ENCODE measurements at regions not wholly inside any gene's neighbourhood (a gene's known extent, or its start where the extent isn't known, plus 50 kb on each side); places are given as distances from the start of the nearest gene placed in this dataset.

DNA sequence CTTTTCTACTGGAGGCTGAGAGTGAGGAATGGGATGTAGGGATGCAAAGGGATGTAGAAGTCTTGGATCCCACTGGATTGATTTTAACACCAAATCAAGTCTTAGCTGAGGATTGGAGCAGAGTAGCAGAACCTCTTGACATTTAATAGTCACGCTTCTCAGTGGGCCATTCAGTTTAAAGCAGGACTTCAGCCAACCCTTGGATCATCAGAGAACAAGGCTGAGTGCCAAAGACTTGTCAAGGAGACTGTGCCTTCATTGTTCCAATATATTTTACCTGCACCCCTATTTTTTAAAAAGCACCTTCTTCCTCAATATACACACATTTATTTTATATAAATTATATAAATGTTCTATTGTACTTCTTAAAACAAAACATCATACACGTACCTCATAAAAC lies 242.4 kb upstream of the ST6GAL2 start:
- TF ChIP-seq, protein P1, sequence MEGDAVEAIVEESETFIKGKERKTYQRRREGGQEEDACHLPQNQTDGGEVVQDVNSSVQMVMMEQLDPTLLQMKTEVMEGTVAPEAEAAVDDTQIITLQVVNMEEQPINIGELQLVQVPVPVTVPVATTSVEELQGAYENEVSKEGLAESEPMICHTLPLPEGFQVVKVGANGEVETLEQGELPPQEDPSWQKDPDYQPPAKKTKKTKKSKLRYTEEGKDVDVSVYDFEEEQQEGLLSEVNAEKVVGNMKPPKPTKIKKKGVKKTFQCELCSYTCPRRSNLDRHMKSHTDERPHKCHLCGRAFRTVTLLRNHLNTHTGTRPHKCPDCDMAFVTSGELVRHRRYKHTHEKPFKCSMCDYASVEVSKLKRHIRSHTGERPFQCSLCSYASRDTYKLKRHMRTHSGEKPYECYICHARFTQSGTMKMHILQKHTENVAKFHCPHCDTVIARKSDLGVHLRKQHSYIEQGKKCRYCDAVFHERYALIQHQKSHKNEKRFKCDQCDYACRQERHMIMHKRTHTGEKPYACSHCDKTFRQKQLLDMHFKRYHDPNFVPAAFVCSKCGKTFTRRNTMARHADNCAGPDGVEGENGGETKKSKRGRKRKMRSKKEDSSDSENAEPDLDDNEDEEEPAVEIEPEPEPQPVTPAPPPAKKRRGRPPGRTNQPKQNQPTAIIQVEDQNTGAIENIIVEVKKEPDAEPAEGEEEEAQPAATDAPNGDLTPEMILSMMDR (IDR thresholded peaks at IDR 0.05 in 4 of 5, conservative IDR thresholded peaks at IDR 0.05 in 1 of 5): no peak
- TF ChIP-seq POLR2A (IDR thresholded peaks at IDR 0.05): no peak

Measured in gastrocnemius medialis (tissue), 4 donors.